Keratinocyte (primary cell): ENCODE measurements at regions not wholly inside any gene's neighbourhood (a gene's known extent, or its start where the extent isn't known, plus 50 kb on each side); places are given as distances from the start of the nearest gene placed in this dataset.

Experiments
- DNase-seq: peaks from one replicate; pipeline ENCODE4 v3.0.0-alpha.2; 2011; ENCODE audit warnings: low read depth, missing footprints, low spot score
- FAIRE-seq: peaks from 2 replicates; lab custom pipeline; 2011; peaks lifted over from hg19 to GRCh38; lab: Jason Lieb, UNC
- H2AFZ ChIP-seq: 2 replicates; pipeline ENCODE4 v1.6.0; 2012; ENCODE audit warnings: low read length, control low read depth, inconsistent platforms; ENCODE audit not compliant: control insufficient read depth
- H3K27ac ChIP-seq: 2 replicates; pipeline ENCODE4 v1.5.1; 2011; ENCODE audit warnings: low read length; ENCODE audit not compliant: control insufficient read depth, insufficient read depth
- H3K27me3 ChIP-seq: 3 replicates; pipeline ENCODE4 v1.6.0; 2011; ENCODE audit warnings: low read length; ENCODE audit not compliant: control insufficient read depth, insufficient read depth; ENCODE audit errors: extremely low read depth
- H3K36me3 ChIP-seq, 2 experiments: 2 replicates in 1 of 2; 3 replicates in 1 of 2; pipeline ENCODE4 v1.5.1; 2011; ENCODE audit warnings: low read length in 2 of 2, mild to moderate bottlenecking in 1 of 2; ENCODE audit not compliant: control insufficient read depth in 2 of 2, insufficient read depth in 2 of 2; ENCODE audit errors: extremely low read depth in 1 of 2
- H3K4me1 ChIP-seq: 3 replicates; pipeline ENCODE4 v1.5.1; 2011; ENCODE audit warnings: low read length; ENCODE audit not compliant: control insufficient read depth, insufficient read depth; ENCODE audit errors: extremely low read depth
- H3K4me2 ChIP-seq: 3 replicates; pipeline ENCODE4 v1.6.0; 2011; ENCODE audit warnings: low read depth, low read length; ENCODE audit not compliant: control insufficient read depth, insufficient read depth; ENCODE audit errors: extremely low read depth
- H3K4me3 ChIP-seq, 3 experiments: fragments of 200-600 bp in 1 of 3; sonication (generic) in 1 of 3; 2 replicates in 2 of 3; 3 replicates in 1 of 3; pipeline ENCODE4 v1.5.1; 2011 to 2016; ENCODE audit warnings: low read length in 3 of 3, mild to moderate bottlenecking in 3 of 3, control low read depth in 2 of 3, inconsistent platforms in 1 of 3, low read depth in 1 of 3, mixed read lengths in 1 of 3, mixed run types in 1 of 3, moderate library complexity in 1 of 3; ENCODE audit not compliant: control insufficient read depth in 2 of 3, insufficient read depth in 2 of 3; ENCODE audit errors: extremely low read depth in 1 of 3
- H3K79me2 ChIP-seq: 2 replicates; pipeline ENCODE4 v1.6.0; 2012; ENCODE audit warnings: low read length; ENCODE audit not compliant: control insufficient read depth, insufficient read depth
- H3K9ac ChIP-seq: 3 replicates; pipeline ENCODE4 v1.6.0; 2011; ENCODE audit warnings: low read length; ENCODE audit not compliant: control insufficient read depth, insufficient read depth; ENCODE audit errors: extremely low read depth
- H3K9me1 ChIP-seq: 3 replicates; pipeline ENCODE4 v1.6.0; 2011; ENCODE audit warnings: low read length; ENCODE audit not compliant: control insufficient read depth, insufficient read depth; ENCODE audit errors: extremely low read depth
- H3K9me3 ChIP-seq: 2 replicates; pipeline ENCODE4 v1.5.1; 2012; ENCODE audit warnings: low read depth, low read length; ENCODE audit not compliant: control insufficient read depth
- H4K20me1 ChIP-seq: 3 replicates; pipeline ENCODE4 v1.6.0; 2011; ENCODE audit warnings: low read length; ENCODE audit not compliant: control insufficient read depth, insufficient read depth; ENCODE audit errors: extremely low read depth
- CTCF ChIP-seq, 3 experiments: IDR thresholded peaks in 1 of 3; conservative IDR thresholded peaks in 1 of 3; optimal IDR thresholded peaks in 1 of 3; 2 replicates in 2 of 3; 3 replicates in 1 of 3; pipeline versions ENCODE3 to v1.5.1; 2011; ENCODE audit warnings: low read length in 3 of 3, mild to moderate bottlenecking in 3 of 3, moderate library complexity in 2 of 3, control low read depth in 1 of 3, inconsistent platforms in 1 of 3; ENCODE audit not compliant: insufficient read depth in 2 of 3; ENCODE audit errors: extremely low read depth in 1 of 3
- EZH2 ChIP-seq: IDR thresholded peaks from one replicate; pipeline ENCODE4 v1.6.1; 2012; ENCODE audit warnings: inconsistent platforms, mild to moderate bottlenecking, low read length, moderate library complexity
- dilution Hi-C: fragments of 300-500 bp; cut with MboI; formaldehyde crosslinking; loops from one replicate; pipeline ENCODE4 v1.7.0; 2020; ENCODE audit warnings: low sequenced_read_pairs; ENCODE audit not compliant: extremely low pct_ligation_motif_present

- H3K4me1 ChIP-seq, result no peaks in the 10 kb centered on the region
- no peak overlapping the region for H3K4me2 ChIP-seq
- H3K4me3 ChIP-seq, result no peak overlapping the region
- H3K27ac ChIP-seq, result no peak overlapping the region
- H4K20me1 ChIP-seq, result no peaks in the 10 kb centered on the region
- no peaks in the 10 kb centered on the region for H3K9me3 ChIP-seq
- DNase-seq (no peak), FAIRE-seq (no peak)
- no peak overlapping the region for H2AFZ ChIP-seq
- no peaks in the 10 kb centered on the region for H3K79me2 ChIP-seq
- TF ChIP-seq CTCF (optimal IDR thresholded peaks at IDR 0.05 in 1 of 3, IDR thresholded peaks at IDR 0.05 in 1 of 3, conservative IDR thresholded peaks at IDR 0.05 in 1 of 3; ENCODE audit: extremely low read depth in 1 of 3, insufficient read depth in 2 of 3, low read length in 3 of 3), result no peak
- no peak for TF ChIP-seq EZH2
- H3K9me1 ChIP-seq, result no peaks in the 10 kb centered on the region
- no peaks in the 10 kb centered on the region for H3K36me3 ChIP-seq
- no peaks in the 10 kb centered on the region for H3K27me3 ChIP-seq
- H3K9ac ChIP-seq, result no peak overlapping the region
- dilution Hi-C loops, result no loop called here
These were observed 127.3 kb upstream of the MTHFD1L start for GRCh38 chr6:150738092-150738629.

GRCh38 chr6:150739711-150740349 lies 125.7 kb upstream of the MTHFD1L start:
- Histone ChIP-seq H3K9me1 (no peaks in the 10 kb centered on the region), H2AFZ (no peak overlapping the region), H3K4me3 (no peak overlapping the region), H3K79me2 (no peaks in the 10 kb centered on the region), H3K9ac (no peak overlapping the region), H3K9me3 (no peaks in the 10 kb centered on the region), H3K27ac (no peak overlapping the region), H4K20me1 (no peaks in the 10 kb centered on the region), H3K27me3 (no peaks in the 10 kb centered on the region), H3K36me3 (no peaks in the 10 kb centered on the region), H3K4me2 (no peak overlapping the region), H3K4me1 (no peaks in the 10 kb centered on the region)
- no peak for DNase-seq
- no peak for FAIRE-seq
- TF ChIP-seq CTCF (optimal IDR thresholded peaks at IDR 0.05 in 1 of 3, IDR thresholded peaks at IDR 0.05 in 1 of 3, conservative IDR thresholded peaks at IDR 0.05 in 1 of 3; ENCODE audit: extremely low read depth in 1 of 3, insufficient read depth in 2 of 3, low read length in 3 of 3) (no peak), EZH2 (no peak)
- dilution Hi-C loops, result no loop called here
